ENCODE measurements at regions not wholly inside any gene's neighbourhood (a gene's known extent, or its start where the extent isn't known, plus 50 kb on each side); places are given as distances from the start of the nearest gene placed in this dataset.

DNA sequence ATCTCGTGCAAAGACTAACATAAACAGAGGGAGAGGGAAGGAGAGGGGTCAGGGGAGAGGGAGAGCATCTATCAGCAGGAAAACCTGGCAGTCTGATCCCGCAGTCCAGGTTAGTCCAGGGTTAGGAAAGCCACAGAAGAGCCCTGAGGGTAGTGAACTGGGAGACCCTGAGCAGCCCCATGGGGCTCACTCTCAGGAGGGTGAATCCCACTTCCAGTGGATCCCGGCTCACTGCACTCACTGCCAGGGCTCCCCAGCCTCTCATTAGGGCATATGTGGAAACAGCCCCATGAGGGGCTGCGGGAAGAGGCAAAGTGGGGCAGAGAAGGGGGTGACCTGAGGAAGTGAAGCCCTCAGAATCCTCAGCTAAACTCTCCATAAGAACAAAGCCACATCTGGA, 329.9 kb downstream of the UBE3D start:
- TF ChIP-seq, protein P1, sequence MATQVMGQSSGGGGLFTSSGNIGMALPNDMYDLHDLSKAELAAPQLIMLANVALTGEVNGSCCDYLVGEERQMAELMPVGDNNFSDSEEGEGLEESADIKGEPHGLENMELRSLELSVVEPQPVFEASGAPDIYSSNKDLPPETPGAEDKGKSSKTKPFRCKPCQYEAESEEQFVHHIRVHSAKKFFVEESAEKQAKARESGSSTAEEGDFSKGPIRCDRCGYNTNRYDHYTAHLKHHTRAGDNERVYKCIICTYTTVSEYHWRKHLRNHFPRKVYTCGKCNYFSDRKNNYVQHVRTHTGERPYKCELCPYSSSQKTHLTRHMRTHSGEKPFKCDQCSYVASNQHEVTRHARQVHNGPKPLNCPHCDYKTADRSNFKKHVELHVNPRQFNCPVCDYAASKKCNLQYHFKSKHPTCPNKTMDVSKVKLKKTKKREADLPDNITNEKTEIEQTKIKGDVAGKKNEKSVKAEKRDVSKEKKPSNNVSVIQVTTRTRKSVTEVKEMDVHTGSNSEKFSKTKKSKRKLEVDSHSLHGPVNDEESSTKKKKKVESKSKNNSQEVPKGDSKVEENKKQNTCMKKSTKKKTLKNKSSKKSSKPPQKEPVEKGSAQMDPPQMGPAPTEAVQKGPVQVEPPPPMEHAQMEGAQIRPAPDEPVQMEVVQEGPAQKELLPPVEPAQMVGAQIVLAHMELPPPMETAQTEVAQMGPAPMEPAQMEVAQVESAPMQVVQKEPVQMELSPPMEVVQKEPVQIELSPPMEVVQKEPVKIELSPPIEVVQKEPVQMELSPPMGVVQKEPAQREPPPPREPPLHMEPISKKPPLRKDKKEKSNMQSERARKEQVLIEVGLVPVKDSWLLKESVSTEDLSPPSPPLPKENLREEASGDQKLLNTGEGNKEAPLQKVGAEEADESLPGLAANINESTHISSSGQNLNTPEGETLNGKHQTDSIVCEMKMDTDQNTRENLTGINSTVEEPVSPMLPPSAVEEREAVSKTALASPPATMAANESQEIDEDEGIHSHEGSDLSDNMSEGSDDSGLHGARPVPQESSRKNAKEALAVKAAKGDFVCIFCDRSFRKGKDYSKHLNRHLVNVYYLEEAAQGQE (IDR thresholded peaks at IDR 0.05; ENCODE audit: low read depth), result no peak
- TF ChIP-seq, protein P2, sequence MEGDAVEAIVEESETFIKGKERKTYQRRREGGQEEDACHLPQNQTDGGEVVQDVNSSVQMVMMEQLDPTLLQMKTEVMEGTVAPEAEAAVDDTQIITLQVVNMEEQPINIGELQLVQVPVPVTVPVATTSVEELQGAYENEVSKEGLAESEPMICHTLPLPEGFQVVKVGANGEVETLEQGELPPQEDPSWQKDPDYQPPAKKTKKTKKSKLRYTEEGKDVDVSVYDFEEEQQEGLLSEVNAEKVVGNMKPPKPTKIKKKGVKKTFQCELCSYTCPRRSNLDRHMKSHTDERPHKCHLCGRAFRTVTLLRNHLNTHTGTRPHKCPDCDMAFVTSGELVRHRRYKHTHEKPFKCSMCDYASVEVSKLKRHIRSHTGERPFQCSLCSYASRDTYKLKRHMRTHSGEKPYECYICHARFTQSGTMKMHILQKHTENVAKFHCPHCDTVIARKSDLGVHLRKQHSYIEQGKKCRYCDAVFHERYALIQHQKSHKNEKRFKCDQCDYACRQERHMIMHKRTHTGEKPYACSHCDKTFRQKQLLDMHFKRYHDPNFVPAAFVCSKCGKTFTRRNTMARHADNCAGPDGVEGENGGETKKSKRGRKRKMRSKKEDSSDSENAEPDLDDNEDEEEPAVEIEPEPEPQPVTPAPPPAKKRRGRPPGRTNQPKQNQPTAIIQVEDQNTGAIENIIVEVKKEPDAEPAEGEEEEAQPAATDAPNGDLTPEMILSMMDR (IDR thresholded peaks at IDR 0.05 in 2 of 3, conservative IDR thresholded peaks at IDR 0.05 in 1 of 3; ENCODE audit: borderline replicate concordance in 1 of 3, insufficient read depth in 1 of 3, low read depth in 2 of 3, low read length in 2 of 3), result no peak
- TF ChIP-seq ZNF274 (IDR thresholded peaks at IDR 0.05; ENCODE audit: low read depth, low read length) (no peak), POLR2A (IDR thresholded peaks at IDR 0.05; ENCODE audit: borderline replicate concordance, extremely low read depth, insufficient read depth, insufficient read length) (no peak), EZH2 (IDR thresholded peaks at IDR 0.05) (no peak), EGR1 (IDR thresholded peaks at IDR 0.05; ENCODE audit: low read depth) (no peak), SP1 (IDR thresholded peaks at IDR 0.05; ENCODE audit: low read depth) (no peak), POLR2AphosphoS5 (IDR thresholded peaks at IDR 0.05; ENCODE audit: low read depth, low read length) (no peak), SIN3A (IDR thresholded peaks at IDR 0.05; ENCODE audit: low read depth) (no peak), FOSL1 (IDR thresholded peaks at IDR 0.05; ENCODE audit: low read depth) (no peak)
- TF ChIP-seq, protein P3, sequence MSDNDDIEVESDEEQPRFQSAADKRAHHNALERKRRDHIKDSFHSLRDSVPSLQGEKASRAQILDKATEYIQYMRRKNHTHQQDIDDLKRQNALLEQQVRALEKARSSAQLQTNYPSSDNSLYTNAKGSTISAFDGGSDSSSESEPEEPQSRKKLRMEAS (IDR thresholded peaks at IDR 0.05), result no peak
